D341Med (cell line): ENCODE measurements at regions not wholly inside any gene's neighbourhood (a gene's known extent, or its start where the extent isn't known, plus 50 kb on each side); places are given as distances from the start of the nearest gene placed in this dataset.

Experiments
- DNase-seq: peaks from one replicate; pipeline ENCODE4 v3.0.0; 2012; ENCODE audit warnings: low spot score

DNA sequence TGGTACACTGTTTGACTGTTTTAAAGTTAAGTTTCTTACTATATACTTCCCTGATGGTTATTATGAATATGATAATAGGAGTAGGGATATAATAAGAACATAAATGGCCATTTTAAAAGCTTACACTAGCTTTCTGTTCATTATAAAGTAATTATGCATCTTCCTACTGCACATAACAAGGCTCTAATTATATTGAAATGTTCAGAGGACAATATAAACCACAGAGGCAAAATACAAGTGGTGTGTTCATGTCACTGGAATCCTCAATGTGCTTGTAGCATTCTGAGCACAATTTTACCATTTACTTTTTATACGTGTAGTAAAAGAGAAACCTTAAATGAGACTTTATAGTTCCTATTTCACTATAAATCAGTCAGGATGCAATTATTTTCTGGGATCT, 268.3 kb downstream of the TMA16 start:
- DNase-seq: no peak

DNA sequence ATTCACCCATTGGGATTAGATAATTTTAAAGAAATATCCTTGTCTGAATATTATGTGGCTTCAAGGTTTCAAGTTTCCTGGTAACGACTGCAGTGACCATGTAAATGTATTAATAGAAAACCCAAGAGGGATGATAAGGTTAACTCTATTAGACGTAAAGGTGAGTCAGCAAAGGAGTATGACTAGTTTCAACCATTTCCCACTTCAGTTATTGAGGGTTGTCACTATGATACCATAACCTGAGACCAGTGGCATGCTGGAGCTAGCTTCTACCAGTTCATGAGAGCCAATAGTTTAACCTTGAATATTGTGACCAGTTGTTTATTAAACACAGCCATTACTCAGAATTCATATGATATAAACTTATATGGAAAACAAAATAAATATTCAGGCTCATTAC, 270.1 kb downstream of the TMA16 start:
- no peak for DNase-seq

DNA sequence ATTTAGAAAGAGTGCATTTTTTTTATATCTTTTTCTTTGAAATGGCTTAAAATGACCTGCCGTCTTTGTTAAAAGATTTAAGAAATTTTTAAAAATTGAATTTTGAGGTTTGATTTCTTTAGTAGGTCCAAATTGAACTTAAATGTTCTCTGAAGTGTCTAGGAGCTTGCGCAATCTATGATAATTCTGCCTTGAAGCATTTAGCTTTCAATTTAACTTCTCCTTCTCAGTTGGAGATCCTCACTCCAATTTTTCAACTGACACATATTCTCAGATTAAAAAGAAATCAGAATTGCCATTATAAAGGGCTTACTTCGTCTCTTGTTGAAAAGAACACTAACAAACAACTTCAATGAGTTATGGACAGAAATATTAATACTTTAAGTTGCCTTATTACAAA, 273.5 kb downstream of the TMA16 start:
- no peak for DNase-seq

DNA sequence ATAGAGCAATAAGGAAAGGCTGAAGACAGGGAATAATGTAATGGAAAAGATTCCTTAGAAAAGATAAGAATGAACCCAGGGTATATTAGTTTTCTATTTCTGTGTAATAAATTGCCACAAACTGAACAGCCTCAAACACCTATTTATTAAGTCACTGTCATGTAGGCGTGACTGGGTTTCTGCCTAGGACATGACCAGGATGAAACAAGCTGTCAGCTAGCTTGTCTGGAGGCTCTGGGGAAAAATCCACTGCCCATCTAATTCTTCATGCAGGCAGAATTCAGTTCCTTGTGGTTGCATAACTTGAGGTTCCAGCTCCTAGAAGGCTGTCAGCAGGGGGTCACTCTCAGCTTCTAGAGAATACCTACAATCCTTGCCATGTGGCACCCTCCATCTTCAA, 277.7 kb downstream of the TMA16 start:
- DNase-seq: no peak

DNA sequence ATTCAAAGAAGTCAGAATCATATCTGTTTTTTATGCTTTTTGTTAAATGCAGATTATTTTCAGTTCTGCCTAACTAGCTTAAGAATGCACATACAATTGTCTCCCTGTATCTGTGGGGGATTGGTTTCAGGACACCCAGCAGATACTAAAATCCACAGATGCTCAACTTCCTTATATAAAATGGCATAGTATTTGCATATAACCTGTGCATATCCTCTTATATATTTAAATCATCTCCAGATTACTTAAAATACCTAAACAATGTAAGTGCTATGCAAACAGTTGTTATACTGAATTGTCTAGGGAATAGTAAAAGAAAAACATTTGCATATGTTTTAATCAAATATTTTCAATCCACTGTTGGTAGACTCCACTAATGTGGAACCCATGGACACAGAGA, 279.4 kb downstream of the TMA16 start:
- no peak for DNase-seq

DNA sequence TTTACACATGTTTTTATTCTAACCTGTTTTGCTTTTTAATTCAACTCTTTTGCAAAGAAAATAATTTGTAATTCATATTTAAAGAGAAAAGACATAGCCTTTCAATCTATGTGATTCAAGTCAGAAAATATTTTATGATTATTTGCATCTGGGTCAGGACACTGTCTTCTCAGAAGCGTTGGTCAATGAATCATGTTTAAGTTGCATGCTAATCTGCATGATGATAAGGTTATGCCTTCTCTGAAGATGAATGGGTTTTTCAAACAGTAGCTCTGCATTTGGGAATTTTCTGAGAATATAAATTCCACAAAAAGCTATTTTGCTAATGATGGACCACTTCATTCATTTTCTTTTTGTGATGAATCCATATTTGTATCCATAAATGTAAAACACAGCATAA, 282.5 kb downstream of the TMA16 start:
- no peak for DNase-seq

DNA sequence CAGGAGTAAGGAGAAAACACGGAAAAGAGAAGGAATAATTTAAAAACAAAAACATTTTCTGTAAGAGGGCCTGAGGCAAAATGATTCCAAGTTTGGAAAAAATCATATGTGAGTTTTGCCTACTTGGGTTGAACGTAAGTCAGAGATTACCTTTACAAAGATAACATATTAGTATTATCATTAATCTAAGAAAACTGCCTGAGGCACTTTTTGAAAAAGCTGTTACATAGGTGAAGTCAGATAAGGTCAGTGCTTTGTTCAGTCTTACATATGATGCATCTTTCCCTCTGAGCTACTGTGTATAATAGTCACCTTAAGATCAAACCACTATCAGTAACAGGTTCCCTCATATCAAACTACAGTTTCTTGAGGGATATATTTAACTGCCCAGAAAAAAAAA, 287.2 kb downstream of the TMA16 start:
- DNase-seq: no peak

DNA sequence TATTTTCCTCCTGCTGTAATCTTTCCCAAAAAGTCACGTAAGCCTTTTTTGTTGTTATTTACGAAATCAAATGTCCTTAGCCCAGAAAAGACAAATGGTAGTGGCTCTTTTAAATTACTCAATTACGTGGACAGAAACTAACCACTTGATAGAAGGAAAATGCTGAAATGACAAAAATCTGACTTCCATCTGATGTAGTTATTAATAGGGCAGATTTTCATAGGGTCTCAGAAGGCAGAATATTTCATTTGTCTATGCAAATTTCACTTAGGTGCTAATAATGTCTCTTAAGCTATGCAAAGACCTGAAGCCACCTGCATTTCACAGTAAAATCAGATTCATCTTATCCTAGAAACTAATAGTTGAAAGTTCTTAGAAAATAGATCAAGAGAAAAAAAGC, 295.7 kb downstream of the TMA16 start:
- DNase-seq: no peak

DNA sequence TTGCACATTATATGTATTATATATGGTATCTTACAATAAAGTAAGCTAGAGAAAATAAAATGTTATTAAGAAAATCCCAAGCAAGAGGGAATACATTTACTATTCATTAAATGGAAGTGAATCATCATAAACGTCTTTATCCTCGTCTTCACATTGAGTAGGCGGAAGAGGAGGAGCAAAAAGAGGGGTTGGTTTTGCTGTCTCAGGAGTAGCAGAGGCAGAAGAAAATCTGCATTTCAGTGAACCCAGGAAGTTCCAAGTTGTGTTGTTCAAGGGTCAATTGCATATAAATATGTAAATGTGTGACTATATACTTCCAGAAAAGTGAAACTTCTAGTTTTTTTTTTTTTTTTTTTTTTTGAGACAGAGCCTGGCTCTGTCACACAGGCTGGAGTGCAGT, 301.4 kb downstream of the TMA16 start:
- DNase-seq: no peak

DNA sequence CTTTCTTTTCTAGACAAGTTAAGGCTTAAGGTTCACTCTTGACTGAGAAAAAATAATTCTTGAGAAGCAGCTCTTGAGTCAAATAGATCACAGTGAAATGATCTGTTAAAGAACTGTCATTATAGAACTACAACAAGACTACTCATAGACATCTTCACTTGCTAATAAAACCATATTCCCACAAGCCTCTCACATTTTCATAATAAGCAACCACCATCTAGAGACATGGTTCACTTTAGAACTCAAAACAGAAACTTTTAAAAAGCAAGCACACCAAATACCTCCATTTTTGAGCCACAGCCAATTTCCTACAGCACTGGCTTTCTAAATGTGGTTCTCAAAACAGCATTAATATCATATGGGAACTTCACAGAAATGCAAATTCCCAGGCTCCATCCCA, 309.5 kb downstream of the TMA16 start:
- no peak for DNase-seq

DNA sequence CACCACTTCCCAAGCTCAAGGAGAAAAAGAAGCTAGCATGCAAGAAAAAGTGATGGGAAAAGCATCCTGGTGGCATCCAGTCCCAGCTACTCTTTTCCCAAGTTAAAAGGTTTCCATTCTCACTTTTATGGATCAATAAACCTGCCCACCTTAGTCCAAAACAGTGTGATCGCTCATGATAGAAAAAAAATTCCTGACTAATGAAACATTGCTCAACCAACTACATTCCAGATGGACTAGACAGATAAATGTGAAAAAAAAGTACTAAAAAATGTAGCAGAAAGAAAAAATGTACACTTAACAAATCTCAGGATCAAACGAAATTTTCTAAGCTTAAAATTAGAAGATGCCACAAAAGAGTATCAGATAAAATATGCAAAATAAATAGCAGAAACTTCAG, 312.2 kb downstream of the TMA16 start:
- DNase-seq: no peak

DNA sequence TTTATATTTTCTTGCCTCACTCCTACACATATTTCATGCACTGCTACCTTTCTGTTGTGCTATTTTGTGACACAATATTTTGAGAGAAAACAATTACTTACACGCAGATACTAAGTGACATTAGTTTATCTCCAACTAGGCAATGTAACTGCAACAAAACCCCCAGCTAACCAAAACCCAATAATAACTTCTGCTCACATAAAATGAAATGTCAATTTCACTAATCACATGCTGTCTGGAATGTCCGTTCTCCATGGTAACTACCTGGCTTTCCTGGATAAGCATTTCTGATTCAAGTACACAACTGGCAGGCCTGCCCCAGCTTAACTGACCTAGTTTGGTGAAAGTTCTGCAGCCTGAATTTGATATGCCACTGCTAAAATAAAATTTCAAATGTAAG, 313.5 kb downstream of the TMA16 start:
- DNase-seq: no peak

DNA sequence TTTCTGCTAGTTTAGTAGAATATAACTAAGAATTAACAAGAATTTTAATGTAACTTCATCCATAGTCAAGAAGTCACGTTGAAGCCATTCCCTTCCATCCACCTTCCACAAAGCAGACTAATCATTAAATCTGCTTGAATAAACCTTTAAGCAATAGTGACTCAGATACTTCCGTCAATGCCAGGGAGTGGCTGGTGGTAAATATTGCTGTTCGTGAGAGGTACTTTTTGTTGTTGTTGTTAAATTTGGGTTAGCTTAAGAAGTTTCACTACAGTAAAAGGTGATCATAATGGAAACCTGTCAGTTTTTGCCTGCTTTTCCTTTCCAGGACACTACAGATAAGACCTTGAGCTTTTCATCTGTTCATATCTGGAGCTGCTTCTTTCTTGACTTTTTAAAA, 316.3 kb downstream of the TMA16 start:
- DNase-seq: no peak

DNA sequence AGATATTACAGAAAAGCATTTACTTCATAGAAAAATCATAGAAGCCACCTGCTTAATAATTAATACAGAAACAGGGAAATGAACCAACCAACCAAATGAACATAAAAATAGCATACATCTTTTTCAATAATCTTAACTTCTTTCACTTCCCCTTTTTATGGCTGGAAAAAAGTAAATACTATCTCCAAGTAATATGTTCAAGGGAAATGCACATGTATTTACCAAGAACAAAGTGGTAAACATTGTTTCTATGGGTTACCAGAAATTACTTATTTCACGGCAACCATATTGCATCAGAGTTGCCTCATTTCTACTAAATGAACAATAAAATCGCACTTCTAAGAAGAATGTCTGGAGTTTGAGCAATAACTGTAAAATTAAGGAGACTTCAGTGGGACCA, 321.3 kb downstream of the TMA16 start:
- DNase-seq: no peak

DNA sequence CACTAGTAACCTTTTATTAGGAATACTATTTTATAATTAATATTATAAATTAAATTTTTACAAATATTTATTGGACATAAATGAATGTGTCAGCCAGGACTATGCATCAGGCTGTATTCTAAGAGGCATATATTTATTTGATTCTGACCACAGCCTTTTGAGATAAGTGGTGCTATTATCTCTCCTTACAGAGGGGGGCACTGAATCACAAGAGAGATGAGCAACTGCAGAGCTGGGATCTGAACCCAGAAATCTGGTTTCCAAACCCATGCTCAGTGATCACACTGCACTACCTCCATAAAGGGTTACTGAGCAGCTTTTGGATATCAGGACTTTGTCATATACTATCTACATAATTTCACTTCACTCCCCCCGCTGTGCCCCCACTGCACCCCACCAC, 322.0 kb downstream of the TMA16 start:
- peak; percentile 18 for DNase-seq

DNA sequence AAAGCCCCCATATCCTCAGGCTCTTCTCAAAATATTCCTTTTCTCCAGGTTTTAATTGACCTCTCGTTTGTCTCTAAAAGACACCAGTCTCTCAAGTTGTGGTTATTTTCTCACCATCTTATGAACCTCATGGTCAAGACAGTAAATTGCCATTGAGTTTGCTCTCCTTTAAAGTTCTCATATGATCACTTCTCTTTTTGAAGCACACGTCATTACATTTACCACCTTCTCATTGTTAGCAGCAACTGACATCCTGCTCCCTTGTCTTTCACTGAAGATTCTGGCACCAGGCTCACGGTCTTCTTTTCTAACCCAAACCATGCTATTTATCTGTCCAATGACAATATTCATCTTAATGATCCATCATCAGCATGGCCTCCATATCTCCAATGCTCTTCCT, 324.2 kb downstream of the TMA16 start:
- no peak for DNase-seq

DNA sequence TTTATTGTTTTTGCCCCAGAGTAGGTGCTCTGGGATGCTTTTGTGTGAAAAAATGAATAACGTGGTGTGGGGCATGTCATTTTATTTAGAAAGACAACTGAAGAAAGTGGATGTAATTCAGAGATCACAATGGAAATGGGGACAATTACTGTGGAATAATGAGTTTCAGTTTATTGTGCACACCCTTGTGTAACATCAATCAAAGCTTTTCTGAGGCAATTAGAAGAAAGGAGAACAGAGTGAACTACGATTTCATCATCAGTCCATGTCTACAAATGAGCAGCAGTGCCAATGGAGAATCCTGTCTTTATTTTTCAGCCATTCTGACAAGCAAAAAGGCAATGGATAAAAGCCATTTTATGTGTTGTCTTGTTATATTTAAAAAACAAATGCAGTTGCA, 339.2 kb downstream of the TMA16 start:
- DNase-seq: no peak

DNA sequence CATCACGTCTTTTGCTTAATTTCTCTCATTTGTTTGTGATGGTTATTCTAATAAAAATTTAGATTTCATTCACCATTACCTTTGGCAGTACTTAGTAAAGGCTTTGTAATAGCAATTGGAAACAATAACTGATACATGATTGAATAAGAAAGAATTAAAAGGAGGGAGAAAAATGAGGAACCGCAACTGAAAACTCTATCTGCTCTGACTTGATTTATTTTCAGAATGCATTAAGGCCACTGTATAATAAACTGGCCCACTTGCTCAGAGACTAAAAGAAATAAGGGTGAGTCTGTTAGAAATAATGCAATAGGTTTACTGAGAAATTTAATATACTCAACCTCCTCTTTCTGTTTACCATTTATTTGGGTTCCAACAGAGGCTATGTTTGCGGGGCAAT, 351.5 kb downstream of the TMA16 start:
- DNase-seq: no peak

DNA sequence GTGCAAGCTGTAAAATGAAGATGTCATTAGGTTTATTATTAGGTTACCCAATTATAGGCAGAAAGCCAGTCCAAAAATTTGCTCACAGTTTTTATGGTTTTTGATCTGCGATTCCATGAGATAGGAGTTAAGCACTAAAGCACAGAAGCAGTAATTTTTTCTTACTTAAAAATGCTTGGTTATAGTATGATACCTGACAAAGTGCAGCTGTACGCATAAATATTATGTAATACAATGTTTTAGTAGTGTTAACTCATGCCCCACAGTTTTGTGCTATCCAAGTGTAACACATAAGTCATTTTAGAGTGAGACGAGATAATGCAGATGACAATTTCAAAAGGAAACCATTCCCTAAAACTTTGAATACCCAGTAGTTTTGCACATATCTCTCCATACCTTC, 357.8 kb downstream of the TMA16 start:
- DNase-seq: no peak

DNA sequence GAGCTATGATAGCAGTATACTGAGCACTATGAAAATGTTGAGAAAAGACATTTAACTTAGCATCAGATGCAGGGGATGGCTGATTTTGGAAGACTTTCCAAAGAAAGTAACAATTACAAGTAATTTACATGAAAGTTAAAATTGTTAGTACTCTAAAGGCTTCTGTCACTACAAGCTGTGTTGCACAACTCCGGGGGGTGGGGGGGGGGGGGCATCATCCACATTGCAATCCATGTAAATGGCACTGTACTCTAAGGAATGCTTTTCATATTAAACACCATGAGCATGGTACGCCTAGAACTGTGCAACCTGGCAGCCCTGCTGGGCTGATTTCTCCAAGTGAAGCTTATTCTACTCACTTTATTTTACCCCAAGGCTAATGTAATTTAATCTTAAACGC, 363.4 kb downstream of the TMA16 start:
- DNase-seq: no peak

DNA sequence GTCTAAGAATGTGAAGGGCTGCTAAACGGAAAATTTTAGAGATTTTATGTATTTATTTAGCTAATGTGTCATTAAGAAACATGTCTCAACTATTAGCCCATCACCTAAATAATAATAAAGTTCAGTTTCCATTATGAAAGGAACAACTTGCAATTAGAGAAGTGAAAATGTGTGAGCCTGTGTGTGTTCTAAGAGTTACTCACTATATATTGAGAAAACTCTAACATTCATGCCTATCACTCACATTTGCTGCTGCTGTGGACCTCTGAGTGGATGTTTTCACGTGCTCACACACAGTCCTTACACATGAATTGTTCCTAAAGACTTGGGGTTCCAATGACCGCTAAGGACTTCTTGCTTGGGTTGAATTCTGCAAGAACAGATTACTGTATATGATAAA, 364.0 kb downstream of the TMA16 start:
- DNase-seq: no peak

DNA sequence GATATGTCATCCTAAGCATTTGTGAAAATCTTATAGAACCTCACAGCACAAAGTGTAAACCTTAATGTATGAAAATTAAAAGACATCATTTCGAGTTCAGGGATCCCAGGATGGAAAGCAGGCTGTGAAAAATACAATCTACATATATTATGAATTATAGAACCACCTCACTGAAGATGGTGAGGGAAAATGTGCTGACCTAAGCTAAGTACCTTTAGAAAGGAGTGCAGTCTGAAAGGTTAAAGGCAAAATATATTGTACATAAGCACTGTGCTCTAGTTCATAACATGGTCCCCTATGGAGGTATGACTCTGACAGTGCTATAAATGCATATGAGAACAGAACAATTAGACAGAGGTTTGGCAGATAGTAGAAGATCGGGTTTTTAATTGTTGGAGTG, 368.6 kb downstream of the TMA16 start:
- no peak for DNase-seq

DNA sequence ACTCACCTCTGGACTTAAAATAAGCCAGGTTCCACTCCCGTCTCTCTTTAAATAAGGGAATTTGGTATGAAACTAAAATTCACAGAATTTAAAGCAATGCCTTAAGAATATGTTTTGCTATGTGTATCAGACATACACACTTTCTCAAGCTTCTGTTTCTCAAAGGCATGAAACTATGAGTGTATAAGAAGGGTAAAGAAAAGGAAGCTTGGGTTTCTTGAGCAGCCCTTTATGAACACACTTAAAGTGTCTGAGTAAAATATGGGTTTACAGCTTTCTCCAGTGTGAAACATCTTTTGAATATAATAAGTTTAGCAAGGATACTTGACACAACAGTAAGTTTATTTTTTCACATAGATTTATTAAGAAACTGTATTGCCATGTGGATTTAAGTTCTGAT, 370.5 kb downstream of the TMA16 start:
- no peak for DNase-seq

DNA sequence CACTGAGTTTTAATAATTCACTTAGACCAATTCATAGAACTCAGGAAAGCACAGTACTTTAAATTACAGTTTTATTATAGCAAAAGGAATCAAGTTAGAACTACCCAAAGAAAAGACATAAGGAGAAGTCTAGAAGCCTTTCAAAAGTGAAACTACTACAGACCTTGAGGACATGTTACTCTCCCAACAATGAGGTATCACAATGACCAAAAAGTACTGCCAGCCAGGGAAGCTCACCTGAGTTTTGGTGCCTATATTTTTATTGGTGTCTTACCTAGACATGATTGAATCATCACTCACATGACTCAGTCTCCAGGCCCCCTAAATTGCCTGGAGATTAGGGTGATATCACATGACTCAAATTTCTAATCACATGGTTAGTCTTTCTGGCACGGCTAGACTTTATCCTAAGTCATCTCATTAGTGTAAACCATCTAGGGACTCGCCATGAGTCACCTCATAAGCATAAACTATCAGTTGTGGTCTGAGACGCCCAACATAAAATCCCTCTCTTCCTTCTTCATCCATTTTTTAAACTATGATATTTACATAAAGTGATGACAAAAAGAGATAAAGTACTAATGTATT, 372.3 kb downstream of the TMA16 start:
- DNase-seq: no peak

DNA sequence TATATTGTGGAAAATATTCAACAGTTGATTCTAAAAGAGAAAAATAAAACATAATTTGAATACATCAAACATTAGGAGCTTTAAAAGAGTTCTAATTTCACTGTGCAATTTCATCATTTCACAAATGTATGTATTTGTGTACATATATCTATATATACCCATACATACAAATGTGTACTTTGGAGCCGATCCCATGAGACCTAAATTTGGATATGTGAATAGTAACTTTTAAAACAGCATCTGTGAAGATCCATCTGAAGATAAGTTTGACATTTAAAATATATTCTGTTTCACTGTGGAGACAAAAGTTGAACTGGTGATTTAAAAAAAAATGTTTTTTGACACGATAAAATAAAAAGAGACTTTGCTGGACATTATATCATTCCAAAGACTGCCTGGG, 374.0 kb downstream of the TMA16 start:
- DNase-seq: no peak
